RPMI7951 (cell line): ENCODE measurements at regions not wholly inside any gene's neighbourhood (a gene's known extent, or its start where the extent isn't known, plus 50 kb on each side); places are given as distances from the start of the nearest gene placed in this dataset.
"Not testable (repeated sequence)": the region's sequence is repeated elsewhere in the genome, so short reads cannot be mapped to it uniquely, and the experiment has no call there.

Source experiments
- DNase-seq: peaks from one replicate; pipeline ENCODE4 v3.0.0-alpha.2; 2012; ENCODE audit warnings: low read depth

- no peak for DNase-seq
Observed at GRCh38 chr6:167408235-167408869, 83.5 kb downstream of the TTLL2 start.

- no peak for DNase-seq
Observed at GRCh38 chr6:167409079-167409478, 84.2 kb downstream of the TTLL2 start.

- DNase-seq = no peak
Observed at GRCh38 chr6:167409694-167410093, 84.8 kb downstream of the TTLL2 start.

- no peak for DNase-seq
Observed at GRCh38 chr6:167410462-167410861, 85.6 kb downstream of the TTLL2 start.

- no peak for DNase-seq
Observed at GRCh38 chr6:167412506-167412905, 87.6 kb downstream of the TTLL2 start.

- DNase-seq = no peak
Observed at GRCh38 chr6:167415441-167415961, 90.6 kb downstream of the TTLL2 start.

GRCh38 chr6:167416676-167417430 is 92.0 kb downstream of the TTLL2 start:
- no peak for DNase-seq

GRCh38 chr6:167420177-167420576 is 95.3 kb downstream of the TTLL2 start:
- DNase-seq = no peak

- DNase-seq = no peak
Observed at GRCh38 chr6:167420858-167421766, 96.2 kb downstream of the TTLL2 start.

GRCh38 chr6:167421944-167422343 is 97.1 kb downstream of the TTLL2 start:
- not testable (repeated sequence) for DNase-seq

GRCh38 chr6:167422934-167423333 is 98.0 kb downstream of the TTLL2 start:
- DNase-seq = no peak

GRCh38 chr6:167424060-167424673 is 99.3 kb downstream of the TTLL2 start:
- DNase-seq = no peak

- no peak for DNase-seq
Observed at GRCh38 chr6:167424700-167425099, 99.8 kb downstream of the TTLL2 start.

- no peak for DNase-seq
Observed at GRCh38 chr6:167426084-167426483, 101.2 kb downstream of the TTLL2 start.

- DNase-seq = no peak
Observed at GRCh38 chr6:167426651-167427050, 101.8 kb downstream of the TTLL2 start.

- no peak for DNase-seq
Observed at GRCh38 chr6:167428664-167429333, 103.9 kb downstream of the TTLL2 start.

- no peak for DNase-seq
Observed at GRCh38 chr6:167429353-167429752, 104.5 kb downstream of the TTLL2 start.

GRCh38 chr6:167435209-167435728 is 110.4 kb downstream of the TTLL2 start:
- DNase-seq = no peak

GRCh38 chr6:167437888-167438484 is 113.1 kb downstream of the TTLL2 start:
- no peak for DNase-seq

- no peak for DNase-seq
Observed at GRCh38 chr6:167441715-167442206, 116.9 kb downstream of the TTLL2 start.
